Astrocyte of the cerebellum (primary cell): ENCODE measurements at regions not wholly inside any gene's neighbourhood (a gene's known extent, or its start where the extent isn't known, plus 50 kb on each side); places are given as distances from the start of the nearest gene placed in this dataset.

Experiments
- DNase-seq: peaks from one replicate; pipeline ENCODE4 v3.0.0-alpha.2; 2011; ENCODE audit warnings: low read depth
- H3K4me3 ChIP-seq: 2 replicates; pipeline ENCODE4 v1.5.1; 2011; ENCODE audit warnings: mild to moderate bottlenecking, low read depth, low read length, moderate library complexity
- CTCF ChIP-seq: IDR thresholded peaks from 2 replicates; pipeline ENCODE4 v1.5.1; 2012; ENCODE audit warnings: low read length, low read depth, moderate library complexity, mild to moderate bottlenecking; ENCODE audit errors: missing control alignments
- in situ Hi-C: cut with HindIII; loops from 2 replicates; pipeline ENCODE4 v1.10.0; 2017; ENCODE audit warnings: low sequenced_read_pairs

GRCh38 chr7:53642361-53642760 is 606.9 kb downstream of the POM121L12 start:
- in situ Hi-C loops = no loop called here
- H3K4me3 ChIP-seq = no peak overlapping the region
- peak; percentile 33 for DNase-seq
- no peak for TF ChIP-seq CTCF

GRCh38 chr7:53642866-53643265 is 607.4 kb downstream of the POM121L12 start:
- in situ Hi-C loops = no loop called here
- no peak for DNase-seq
- no peak overlapping the region for H3K4me3 ChIP-seq
- no peak for TF ChIP-seq CTCF

- no peak for DNase-seq
- no peak overlapping the region for H3K4me3 ChIP-seq
- in situ Hi-C loops = no loop called here
- no peak for TF ChIP-seq CTCF
Measured at GRCh38 chr7:53656881-53657280, 621.4 kb downstream of the POM121L12 start.

GRCh38 chr7:53657586-53657985 is 622.2 kb downstream of the POM121L12 start:
- no peak for TF ChIP-seq CTCF
- in situ Hi-C loops = no loop called here
- DNase-seq = no peak

GRCh38 chr7:53658951-53659350 is 623.5 kb downstream of the POM121L12 start:
- TF ChIP-seq CTCF = no peak
- in situ Hi-C loops = no loop called here
- no peak for DNase-seq
- no peak overlapping the region for H3K4me3 ChIP-seq

More at GRCh38 chr7:53657586-53657985, 622.2 kb downstream of the POM121L12 start:
- H3K4me3 ChIP-seq = no peak overlapping the region

GRCh38 chr7:53661645-53662217 is 626.3 kb downstream of the POM121L12 start:
- in situ Hi-C loops = no loop called here
- TF ChIP-seq CTCF = no peak
- no peak for DNase-seq
- H3K4me3 ChIP-seq = no peak overlapping the region
